Ecto neural progenitor cell (in vitro differentiated cells): ENCODE measurements at regions not wholly inside any gene's neighbourhood (a gene's known extent, or its start where the extent isn't known, plus 50 kb on each side); places are given as distances from the start of the nearest gene placed in this dataset.
"Not testable (repeated sequence)": the region's sequence is repeated elsewhere in the genome, so short reads cannot be mapped to it uniquely, and the experiment has no call there.

Experiments
- DNase-seq: peaks from one replicate; pipeline ENCODE4 v3.0.0-alpha.2; 2018; ENCODE audit warnings: low spot score

DNA sequence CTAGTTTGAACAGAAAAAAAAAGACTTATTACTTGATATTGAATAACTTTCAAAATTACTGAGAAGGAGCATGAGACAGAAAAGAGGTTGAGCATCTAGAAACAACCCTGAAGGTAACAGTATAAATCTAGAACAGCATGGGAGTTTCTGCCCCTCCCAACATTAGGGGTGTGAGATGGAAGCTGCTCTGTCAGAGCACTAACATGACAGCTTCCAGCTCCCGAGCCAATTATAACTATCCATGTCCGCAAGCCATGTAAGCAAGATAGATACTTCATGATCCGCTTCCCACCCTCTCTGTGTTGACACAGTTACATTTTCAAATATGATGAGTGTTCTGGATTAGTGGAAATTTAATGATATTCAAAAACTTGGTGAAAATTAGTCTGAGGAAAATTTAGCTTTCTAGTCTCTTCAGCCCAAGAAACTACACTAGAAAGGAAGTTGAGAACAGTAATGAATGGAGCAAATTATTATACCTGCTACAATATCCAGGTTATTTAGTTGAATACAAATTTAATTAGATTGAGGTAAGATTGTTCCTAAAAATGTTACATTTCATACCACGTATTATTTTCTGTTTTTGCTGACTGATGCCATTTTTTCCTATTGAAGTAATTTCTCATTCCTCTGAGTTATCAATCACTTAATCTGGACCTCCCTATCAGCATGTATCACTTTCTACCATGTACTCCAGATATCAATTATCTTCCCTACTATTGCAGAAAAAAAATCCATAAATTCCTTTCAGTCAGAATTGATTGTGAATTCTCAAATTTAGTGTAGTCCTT is 129.3 kb upstream of the SLIT2 start:
- DNase-seq, result no peak

DNA sequence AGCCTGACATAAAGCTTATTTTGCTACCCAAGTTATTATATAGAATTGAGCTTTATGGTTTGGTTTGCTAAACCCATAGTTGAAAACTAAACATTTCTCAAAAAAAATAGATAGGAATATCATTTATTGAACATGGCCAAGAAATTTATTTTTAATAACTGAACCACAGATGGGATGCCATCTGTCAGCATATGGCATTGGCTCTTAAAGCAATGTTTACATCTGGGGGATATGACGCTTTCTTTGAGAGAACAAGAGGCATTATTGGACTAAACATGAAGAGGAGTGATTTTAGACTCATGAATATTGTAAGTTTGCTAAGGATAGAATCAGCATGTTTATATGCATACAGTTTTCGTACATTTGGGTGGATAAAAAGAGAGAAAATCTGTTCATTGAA is 132.6 kb upstream of the SLIT2 start:
- no peak for DNase-seq

DNA sequence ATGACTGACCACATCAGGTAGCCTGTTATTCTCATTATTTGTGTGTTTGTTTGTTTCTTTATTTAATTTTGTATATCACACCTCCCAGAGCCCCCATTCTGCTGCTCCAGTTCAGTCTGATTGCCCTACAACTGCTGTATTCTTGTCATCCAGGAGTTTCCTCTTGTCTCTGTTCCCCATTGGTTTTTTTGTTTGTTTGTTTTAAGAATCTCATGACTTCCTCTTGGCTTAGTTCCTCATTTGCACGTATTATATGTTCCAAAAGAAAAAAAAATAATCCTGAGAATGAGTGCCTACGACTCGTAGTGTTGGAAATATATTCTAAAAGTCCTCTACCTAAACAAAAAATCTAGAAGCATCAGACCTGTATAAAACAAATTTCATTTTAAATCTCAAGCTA is 142.3 kb upstream of the SLIT2 start:
- no peak for DNase-seq

DNA sequence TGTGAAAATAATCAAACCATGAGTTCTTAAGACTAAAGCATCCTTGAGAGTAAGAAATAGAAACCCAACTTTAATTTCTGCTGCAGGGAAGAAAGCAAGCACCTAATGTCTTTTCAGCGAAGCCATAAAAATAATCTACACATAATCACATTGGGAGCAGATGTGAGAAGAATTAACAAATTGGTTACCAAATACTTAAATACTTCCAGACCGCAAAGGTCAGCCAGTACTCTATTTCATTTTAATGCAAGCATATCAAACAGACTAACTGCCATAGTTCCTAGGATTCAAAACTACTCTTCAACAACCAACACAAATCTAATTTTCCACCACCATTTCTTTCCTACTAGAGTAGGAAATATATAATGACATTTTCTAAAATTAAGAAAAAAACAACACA is 144.8 kb upstream of the SLIT2 start:
- no peak for DNase-seq

DNA sequence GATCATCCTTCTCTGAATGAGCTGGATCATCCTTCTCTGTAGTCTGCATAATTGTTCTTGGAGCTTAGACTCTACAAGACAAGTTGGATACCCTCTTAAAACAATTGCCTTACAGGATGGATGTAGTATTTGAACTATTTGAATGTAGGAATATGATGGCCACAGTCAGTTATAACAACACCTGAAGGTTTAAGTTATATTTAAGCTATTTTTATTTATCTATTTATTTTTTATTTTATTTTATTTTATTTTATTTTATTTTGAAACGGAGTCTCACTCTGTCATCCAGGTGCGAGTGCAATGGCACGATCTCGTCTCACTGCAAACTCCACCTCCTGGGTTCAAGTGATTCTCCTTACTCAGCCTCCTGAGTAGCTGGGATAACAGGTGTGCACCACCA is 149.9 kb upstream of the SLIT2 start:
- DNase-seq, result no peak

DNA sequence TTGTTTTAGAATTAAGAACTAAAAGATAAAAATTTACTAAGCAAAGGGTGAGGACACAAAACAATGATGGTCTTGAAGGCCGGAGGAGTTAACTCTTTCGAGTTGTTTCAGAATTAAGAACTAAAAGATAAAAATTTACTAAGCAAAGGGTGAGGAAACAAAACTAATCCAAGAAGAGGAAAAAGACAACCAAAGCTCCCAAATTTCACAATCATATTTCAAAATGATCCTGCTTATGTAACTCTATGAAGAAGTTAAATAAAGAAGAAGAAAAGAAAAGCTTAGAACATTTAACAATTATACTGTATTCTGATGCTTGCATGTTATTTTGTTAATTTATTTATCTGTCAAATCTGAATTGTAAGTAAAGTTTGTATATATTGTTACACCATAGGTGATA is 154.8 kb upstream of the SLIT2 start:
- no peak for DNase-seq

DNA sequence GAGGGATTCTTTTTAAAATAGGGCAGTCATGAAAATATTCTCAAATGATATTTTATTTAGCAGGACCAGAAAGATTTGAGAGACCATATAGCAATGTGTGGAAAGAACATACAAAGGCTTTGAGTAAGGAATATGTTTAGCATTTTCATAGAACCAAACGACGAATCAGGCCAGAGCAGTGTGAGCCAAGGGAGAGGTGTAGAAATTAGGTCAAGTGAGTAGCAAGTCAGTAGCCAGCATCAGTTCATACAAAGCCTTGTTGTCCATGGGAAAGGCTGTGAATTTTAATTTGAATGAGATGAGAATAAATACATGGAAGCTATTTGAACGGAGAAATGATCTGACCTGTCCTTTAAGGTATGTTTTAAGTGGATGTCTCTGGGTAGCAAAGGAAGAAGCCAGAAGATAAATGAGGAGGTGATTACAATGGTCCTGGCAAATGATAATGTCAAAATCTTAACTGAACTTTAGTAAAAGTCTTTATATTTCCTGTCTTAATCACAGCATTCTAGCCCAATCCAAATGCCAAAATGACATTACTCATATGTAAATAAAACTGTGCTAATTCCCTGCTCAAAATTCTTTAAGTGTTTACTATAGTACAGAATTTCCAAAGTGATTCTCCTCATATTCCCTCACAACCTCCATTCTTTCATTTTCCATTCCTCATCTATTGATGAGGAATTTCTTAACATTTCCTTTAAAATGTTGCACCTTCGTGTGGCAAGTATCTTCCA is 155.7 kb upstream of the SLIT2 start:
- no peak for DNase-seq

DNA sequence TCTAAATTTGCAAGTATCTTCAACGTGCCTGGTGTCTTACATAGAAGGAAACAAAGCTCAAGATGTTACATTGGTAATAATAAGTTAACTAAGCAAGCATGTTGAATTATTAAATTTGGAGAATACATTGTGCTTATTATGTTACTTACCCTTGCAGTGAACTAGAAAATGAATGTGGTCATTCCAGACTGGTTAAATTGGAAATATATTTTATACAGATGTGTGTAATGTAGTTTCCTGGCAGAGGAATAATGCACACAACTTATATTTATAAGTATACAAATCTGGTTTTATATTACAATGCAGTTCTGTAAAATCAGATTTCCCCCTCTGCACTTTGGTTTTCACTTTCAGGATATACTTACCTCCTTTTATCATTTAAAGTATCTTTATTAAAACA is 159.9 kb upstream of the SLIT2 start:
- no peak for DNase-seq

DNA sequence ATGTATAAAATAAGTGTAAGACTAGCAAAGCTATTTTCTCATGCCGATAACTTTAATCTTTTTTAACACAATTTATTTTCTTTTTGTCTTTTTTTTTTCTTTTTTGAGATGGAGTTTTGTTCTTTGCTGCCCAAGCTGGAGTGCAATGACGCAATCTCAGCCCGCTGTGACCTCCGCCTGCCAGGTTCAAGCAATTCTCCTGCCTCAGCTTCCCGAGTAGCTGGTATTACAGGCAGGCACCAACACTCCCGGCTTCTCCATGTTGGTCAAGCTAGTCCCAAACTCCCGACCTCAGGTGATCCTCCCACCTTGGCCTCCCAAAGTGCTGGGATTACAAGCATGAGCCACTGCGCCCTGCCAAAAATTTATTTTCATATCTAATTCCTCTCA is 164.2 kb upstream of the SLIT2 start:
- DNase-seq, result no peak

DNA sequence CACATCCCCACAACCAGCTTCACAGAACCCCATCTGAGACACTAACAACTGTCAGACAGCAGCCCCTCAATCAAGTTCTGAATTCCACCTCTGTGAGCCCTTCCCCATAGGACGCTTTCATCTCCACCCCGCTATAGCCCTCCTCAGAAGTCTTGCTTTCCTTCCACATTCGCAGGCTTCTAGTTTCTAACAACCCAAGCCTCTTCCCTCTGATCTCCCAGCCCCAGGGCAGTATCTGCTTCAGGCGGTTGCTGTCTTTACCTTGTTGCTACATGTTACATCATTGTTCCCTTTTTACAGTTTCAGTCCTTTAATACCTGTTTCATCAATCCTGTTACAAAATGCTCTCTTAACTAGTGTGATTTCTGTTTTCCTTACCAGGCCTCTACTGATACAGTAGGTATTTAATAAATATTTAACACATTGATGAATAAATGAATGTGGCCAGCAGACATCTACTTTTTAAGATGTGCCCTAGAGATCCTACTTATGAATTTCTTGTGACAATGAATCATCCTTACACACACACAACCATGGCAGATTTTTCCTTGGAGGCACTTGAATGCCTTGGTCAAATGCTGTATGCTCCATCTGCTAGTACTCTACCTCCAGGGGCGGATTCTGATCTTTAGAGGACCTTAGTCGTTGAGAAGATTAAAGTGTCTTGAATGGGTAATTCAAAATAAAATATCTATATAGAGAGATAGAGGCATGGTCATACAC is 164.7 kb upstream of the SLIT2 start:
- no peak for DNase-seq

DNA sequence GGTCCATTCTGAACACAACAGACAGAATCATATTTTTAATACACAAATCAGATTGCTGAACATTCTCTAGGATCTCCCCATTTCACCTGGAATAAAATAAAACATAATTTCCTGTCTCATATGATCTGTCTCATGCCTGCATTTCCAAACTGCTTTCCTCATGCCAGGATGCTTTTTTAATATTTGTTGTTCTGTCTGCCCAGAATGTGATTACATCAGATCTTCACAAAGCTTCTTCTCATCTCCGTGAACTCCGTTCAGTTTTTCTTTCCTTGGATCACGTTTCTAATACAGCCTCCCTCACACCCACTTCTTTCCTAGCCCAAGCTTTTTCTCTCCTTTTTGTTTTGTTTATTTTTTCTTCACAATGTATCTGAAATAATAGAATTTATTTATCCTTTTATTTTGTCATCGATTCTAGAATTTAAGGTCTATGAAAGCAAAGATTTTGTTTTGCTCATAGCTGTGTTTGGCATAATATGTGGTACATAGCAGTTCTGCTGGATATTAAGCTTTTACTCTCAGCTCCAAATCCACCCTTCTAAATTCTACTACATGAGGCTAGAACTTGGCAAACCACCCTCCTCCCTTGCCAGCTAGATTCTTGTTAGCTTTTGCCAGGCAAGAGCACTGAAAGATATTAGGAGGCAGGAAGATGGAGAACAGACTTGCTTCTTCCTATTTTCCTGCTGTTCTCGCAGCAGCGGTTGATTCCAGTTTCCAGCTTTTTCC is 165.5 kb upstream of the SLIT2 start:
- no peak for DNase-seq

DNA sequence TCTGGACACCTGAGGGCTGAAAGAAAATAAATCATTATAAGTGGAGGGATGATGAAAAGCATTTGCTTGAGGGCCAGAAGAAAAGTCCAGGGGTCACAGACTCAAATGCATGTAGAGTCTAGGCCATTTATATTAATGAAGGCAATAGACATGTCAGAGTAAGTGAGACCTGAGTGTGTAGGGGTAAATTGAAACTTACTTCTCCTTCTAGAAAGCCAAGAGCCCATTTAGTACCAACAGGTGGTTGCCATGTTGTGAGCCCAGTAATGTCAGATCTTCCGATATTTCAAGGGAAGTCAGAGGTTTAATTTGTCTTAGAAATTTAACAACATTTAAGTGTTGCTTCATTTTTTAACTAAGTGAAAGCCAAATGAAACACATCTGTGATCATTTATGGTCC is 166.1 kb upstream of the SLIT2 start:
- no peak for DNase-seq

DNA sequence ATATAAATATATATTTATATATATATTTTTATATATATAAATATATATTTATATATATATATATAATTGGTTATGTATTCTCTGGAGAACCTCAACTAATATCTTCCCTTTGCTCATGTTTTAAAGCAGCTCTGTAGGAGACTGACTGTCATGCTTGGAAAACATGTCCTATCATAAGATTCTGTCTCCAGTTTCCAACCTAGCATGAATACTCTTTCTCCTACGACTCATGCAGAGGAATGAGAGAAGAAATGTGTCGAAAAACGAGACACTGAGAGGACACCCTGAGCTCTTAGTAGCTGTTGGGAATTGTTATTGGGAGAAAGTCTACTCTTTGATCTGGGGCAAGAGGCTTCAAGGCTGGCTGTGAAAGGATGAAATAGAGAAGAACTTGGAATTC is 166.5 kb upstream of the SLIT2 start:
- DNase-seq, result no peak

DNA sequence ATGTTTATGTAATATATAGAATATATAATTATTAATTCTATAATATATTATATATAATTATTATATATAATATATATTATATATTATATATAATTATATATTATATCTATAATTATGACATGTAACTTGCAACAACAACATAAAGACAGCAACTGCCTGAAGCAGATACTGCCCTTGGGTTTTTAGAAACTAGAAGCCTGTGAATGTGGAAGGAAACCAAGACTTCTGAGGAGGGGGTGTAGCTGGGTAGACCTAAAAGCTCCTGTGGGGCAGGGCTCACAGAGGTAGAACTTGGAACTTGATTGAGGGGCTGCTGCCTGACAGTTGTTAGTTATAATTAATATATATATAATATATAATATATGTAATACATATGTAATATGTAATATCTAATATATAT is 167.2 kb upstream of the SLIT2 start:
- no peak for DNase-seq

DNA sequence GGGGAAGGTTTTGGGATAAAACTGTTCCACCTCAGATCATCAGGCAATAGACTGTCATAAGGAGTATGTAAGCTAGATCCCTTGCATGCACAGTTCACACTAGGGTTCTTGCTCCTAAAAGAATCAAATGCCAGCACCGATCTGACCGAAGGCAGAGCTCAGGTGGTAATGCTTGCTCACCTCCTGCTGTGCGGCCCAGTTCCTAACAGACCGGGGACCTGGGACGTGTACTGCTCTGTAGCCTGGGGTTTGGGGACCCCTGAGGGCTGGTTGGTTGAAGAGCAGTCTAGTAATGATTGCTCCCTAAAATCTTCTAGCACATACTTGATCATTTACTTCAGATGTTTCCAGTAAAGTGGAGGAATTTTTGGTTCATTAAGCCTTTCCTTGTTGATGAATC is 173.1 kb upstream of the SLIT2 start:
- DNase-seq, result no peak

DNA sequence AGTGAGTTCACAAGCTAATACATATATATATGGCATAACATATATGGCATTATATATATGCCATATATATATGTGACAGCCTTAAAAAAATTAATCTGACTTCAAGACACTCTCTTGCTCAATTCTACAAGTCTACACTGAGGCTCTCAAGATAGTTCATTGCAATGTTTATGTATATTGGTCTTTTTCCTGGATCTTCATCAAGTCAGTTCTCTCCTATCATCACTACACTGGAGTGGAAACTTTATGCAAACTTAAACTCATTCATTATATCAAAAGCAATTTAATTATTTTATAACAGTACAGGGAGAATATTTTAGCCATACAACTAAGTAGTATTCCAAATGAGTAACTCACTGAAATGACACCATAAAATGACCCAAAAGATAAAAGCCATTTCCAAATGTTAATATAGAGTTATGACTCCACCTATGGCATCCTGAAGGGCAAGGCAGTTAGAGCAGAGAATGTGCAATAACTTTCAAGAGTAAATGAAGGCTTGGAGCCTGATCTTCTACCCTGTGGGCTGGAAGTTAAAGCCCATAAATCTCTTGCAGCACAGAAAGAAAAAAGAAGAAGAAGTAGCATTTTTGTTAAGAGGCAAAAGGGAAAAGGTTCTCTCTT is 176.3 kb upstream of the SLIT2 start:
- no peak for DNase-seq

DNA sequence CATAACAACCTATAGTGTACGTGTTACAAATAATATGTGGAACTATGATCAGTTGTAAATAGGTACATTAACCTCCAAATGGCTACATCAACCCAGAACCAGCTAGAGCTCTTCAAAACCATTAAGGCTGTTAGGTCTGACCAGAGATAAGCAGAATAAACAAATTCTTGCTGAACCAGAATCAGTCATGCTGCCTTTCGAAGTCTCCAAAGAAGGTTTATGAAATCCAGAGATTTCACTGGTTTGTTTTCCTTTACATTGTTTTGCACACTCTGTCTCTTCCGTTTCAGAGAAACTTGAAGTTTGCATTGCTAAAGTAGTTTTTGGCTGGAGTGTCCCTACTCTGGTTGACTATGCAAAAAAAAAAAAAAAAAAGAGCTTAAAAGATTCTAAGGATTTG is 177.3 kb upstream of the SLIT2 start:
- no peak for DNase-seq

DNA sequence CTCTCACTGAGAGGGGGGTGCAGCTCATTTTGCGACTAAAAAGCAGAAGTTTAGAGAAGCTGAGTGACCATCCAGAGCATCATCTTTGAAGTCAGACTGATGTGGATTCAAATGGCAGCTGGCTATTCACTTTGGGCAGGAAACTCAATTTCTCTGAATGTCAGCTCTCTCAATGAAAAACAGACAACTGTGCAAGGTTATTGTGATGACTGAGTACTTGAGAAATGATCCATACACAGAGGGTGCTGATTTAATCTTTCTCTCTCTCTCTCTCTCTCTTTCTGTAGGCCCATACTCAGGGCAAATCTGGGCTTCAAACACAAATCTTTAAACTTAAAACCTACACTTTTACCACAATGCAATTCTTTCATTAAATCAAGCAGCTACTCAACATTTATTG is 185.8 kb upstream of the SLIT2 start:
- DNase-seq, result no peak

DNA sequence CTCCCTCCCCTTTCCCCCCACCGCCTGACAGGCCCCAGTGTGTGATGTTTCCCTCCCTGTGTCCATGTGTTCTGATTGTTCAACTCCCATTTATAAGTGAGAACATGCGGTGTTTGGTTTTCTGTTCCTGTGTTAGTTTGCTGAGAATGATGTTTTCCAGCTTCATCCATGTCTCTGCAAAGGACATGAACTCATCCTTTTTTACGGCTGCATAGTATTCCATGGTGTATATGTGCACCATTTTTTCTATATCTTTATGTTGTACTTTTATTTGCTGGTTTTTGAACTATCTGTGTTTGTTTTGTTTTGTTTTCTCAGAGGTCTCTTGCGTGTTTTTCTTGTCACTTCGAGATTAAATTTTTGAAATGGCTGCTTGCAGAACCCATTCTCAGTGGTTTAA is 188.8 kb upstream of the SLIT2 start:
- not testable (repeated sequence) for DNase-seq

DNA sequence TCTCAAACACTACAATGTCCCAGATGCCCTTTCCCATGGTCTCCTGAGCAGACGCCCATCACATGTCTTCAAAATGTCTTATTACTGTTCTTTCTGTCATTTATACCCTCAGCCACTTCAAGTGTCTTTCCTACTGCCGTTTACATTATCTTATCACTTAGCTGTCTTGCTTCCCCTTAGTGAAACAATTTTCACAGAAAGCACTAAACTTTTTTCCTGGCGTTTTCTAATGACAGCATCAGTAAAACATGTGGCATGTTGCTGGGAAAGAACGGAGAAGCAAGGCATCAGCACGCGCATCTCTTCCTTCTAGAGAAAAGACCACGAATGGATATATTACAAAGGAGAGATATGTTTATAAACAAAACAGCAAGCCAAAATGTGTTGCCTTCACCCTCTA is 189.7 kb upstream of the SLIT2 start:
- no peak for DNase-seq

DNA sequence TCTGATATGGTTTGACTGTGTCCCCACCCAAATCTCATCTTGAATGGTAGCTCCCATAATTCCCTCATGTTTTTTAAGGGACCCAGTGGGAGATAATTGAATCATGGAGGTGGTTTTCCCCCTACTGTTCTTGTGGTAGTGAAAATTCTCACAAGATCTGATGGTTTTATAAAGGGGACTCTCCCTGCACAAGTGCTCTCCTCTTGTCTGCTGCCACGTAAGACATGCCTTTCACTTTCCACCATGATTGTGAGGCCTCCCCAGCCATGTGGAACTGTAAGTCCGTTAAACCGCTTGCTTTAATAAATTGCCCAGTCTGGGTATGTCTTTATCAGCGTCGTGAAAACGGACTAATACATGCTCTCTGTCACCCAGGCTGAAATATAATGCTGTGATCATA is 200.9 kb upstream of the SLIT2 start:
- no peak for DNase-seq

DNA sequence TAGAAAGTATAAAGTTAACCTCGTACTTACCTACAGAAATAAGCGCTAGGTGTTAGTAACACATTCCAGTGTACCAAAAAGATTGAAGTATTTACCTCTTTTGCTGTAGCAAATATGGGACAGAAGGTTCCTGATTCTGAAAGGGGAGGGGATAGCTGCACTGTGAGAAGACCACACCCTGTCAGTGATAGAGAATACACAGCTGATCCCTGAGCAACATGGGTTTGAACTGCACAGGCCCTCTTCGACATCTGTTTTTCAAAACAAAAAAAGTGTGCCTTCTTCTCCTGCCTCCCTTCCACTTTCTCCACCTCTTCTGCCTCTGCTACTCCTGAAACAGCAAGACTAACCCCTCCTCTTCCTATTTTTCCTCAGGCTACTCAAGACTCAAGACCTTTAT is 201.8 kb upstream of the SLIT2 start:
- DNase-seq, result no peak
